Trophoblast cell (in vitro differentiated cells and primary cell): ENCODE measurements at regions not wholly inside any gene's neighbourhood (a gene's known extent, or its start where the extent isn't known, plus 50 kb on each side); places are given as distances from the start of the nearest gene placed in this dataset.
"Not testable (repeated sequence)": the region's sequence is repeated elsewhere in the genome, so short reads cannot be mapped to it uniquely, and the experiment has no call there.

Source experiments
- DNase-seq, 2 donors: peaks; one replicate each; pipeline ENCODE4 v3.0.0-alpha.2; 2016
- H2AFZ ChIP-seq: 2 replicates; pipeline ENCODE4 v1.6.1; 2013; ENCODE audit warnings: low read length, moderate library complexity, mild to moderate bottlenecking; ENCODE audit not compliant: insufficient read depth, poor library complexity
- H2AK5ac ChIP-seq: 2 replicates; pipeline ENCODE4 v1.6.1; 2013; ENCODE audit warnings: mild to moderate bottlenecking, low read length
- H2BK120ac ChIP-seq: 2 replicates; pipeline ENCODE4 v1.6.1; 2013; ENCODE audit warnings: low read length, mild to moderate bottlenecking, moderate library complexity; ENCODE audit not compliant: insufficient read depth, poor library complexity
- H2BK12ac ChIP-seq: 2 replicates; pipeline ENCODE4 v1.6.1; 2013; ENCODE audit warnings: mild to moderate bottlenecking, low read length, moderate library complexity
- H2BK5ac ChIP-seq: 2 replicates; pipeline ENCODE4 v1.6.1; 2013; ENCODE audit warnings: low read length, low read depth, moderate library complexity, mild to moderate bottlenecking; ENCODE audit not compliant: poor library complexity
- H3K14ac ChIP-seq: 2 replicates; pipeline ENCODE4 v1.6.1; 2013; ENCODE audit warnings: mild to moderate bottlenecking, low read length
- H3K18ac ChIP-seq: 2 replicates; pipeline ENCODE4 v1.6.1; 2013; ENCODE audit warnings: mild to moderate bottlenecking, low read length
- H3K23ac ChIP-seq: 2 replicates; pipeline ENCODE4 v1.6.1; 2013; ENCODE audit warnings: low read length
- H3K27ac ChIP-seq: 2 replicates; pipeline ENCODE4 v1.5.1; 2013; ENCODE audit warnings: low read depth, mild to moderate bottlenecking, inconsistent platforms, low read length, moderate library complexity
- H3K27me3 ChIP-seq: 2 replicates; pipeline ENCODE4 v1.6.1; 2013; ENCODE audit warnings: inconsistent platforms, mild to moderate bottlenecking, low read length, moderate library complexity; ENCODE audit not compliant: insufficient read depth
- H3K36me3 ChIP-seq, 2 experiments: 1 replicate in 1 of 2; 2 replicates in 1 of 2; pipeline ENCODE4 v1.6.1; 2013; ENCODE audit warnings: low read length in 2 of 2, mild to moderate bottlenecking in 2 of 2, moderate library complexity in 1 of 2; ENCODE audit not compliant: insufficient read depth in 2 of 2, control insufficient read depth in 1 of 2
- H3K4ac ChIP-seq: 2 replicates; pipeline ENCODE4 v1.6.1; 2013; ENCODE audit warnings: low read depth, mild to moderate bottlenecking, low read length, moderate library complexity
- H3K4me1 ChIP-seq, 2 experiments: 1 replicate in 1 of 2; 2 replicates in 1 of 2; pipeline ENCODE4 v1.6.1; 2013; ENCODE audit warnings: low read length in 2 of 2, mild to moderate bottlenecking in 2 of 2, moderate library complexity in 1 of 2; ENCODE audit not compliant: insufficient read depth in 2 of 2, control insufficient read depth in 1 of 2
- H3K4me2 ChIP-seq: 2 replicates; pipeline ENCODE4 v1.6.1; 2013; ENCODE audit warnings: inconsistent platforms, mild to moderate bottlenecking, low read length, moderate library complexity
- H3K4me3 ChIP-seq: 2 replicates; pipeline ENCODE4 v1.5.1; 2013; ENCODE audit warnings: mild to moderate bottlenecking, low read depth, low read length, inconsistent platforms
- H3K79me1 ChIP-seq: one replicate; pipeline ENCODE4 v1.6.1; 2013; ENCODE audit warnings: low read length
- H3K79me2 ChIP-seq: 2 replicates; pipeline ENCODE4 v1.6.1; 2013; ENCODE audit warnings: low read length, mild to moderate bottlenecking; ENCODE audit not compliant: control insufficient read depth, insufficient read depth, poor library complexity
- H3K9ac ChIP-seq: 2 replicates; pipeline ENCODE4 v1.6.1; 2013; ENCODE audit warnings: mild to moderate bottlenecking, low read length
- H3K9me3 ChIP-seq: 2 replicates; pipeline ENCODE4 v1.6.1; 2013; ENCODE audit warnings: low read depth, mild to moderate bottlenecking, control low read depth, inconsistent platforms, low read length; ENCODE audit not compliant: insufficient read depth
- H4K12ac ChIP-seq: 2 replicates; pipeline ENCODE4 v1.6.1; 2013; ENCODE audit warnings: low read depth, mild to moderate bottlenecking, low read length, moderate library complexity
- H4K8ac ChIP-seq: 2 replicates; pipeline ENCODE4 v1.6.1; 2013; ENCODE audit warnings: low read depth, mild to moderate bottlenecking, low read length, moderate library complexity
- H4K91ac ChIP-seq: one replicate; pipeline ENCODE4 v1.6.1; 2013; ENCODE audit warnings: low read depth, mild to moderate bottlenecking, low read length, moderate library complexity
- WGBS: extraction: QIAGEN DNeasy Blood & Tissue Kit; methylation state at CpG from one replicate; pipeline ENCODE4 v1.1.7; 2013; ENCODE audit warnings: missing lambda C conversion rate; ENCODE audit not compliant: insufficient read length, insufficient coverage; ENCODE audit errors: extremely low coverage; 5-methylcytosine and 5-hydroxymethylcytosine counted together

- Histone ChIP-seq H3K79me1 (no peaks in the 10 kb centered on the region), H3K18ac (no peak overlapping the region), H3K4me1 (no peaks in the 10 kb centered on the region), H3K27me3 (no peaks in the 10 kb centered on the region), H3K4me3 (no peak overlapping the region), H2AFZ (no peak overlapping the region), H2BK5ac (no peak overlapping the region), H4K12ac (no peak overlapping the region), H3K36me3 (no peaks in the 10 kb centered on the region), H4K8ac (no peak overlapping the region), H3K4me2 (no peak overlapping the region), H3K79me2 (no peaks in the 10 kb centered on the region), H3K9ac (no peak overlapping the region), H2BK120ac (no peak overlapping the region), H3K14ac (no peak overlapping the region), H4K91ac (no peak overlapping the region), H3K23ac (no peak overlapping the region), H3K27ac (no peak overlapping the region), H3K4ac (no peak overlapping the region), H3K9me3 (no peaks in the 10 kb centered on the region), H2AK5ac (no peak overlapping the region), H2BK12ac (no peak overlapping the region)
- DNase-seq, result peak in 1 of 2 donors; percentile 3
- WGBS, result no CpG with 5 or more reads among the region's 1 CpG
Measured at GRCh38 chr2:153405196-153405595, 73.4 kb downstream of the RPRM start.

GRCh38 chr2:153404792-153405191 lies 73.8 kb downstream of the RPRM start:
- Histone ChIP-seq H3K79me2 (no peaks in the 10 kb centered on the region), H3K36me3 (no peaks in the 10 kb centered on the region), H3K27me3 (no peaks in the 10 kb centered on the region), H2BK120ac (no peak overlapping the region), H3K4me1 (no peaks in the 10 kb centered on the region), H3K23ac (no peak overlapping the region), H2BK5ac (no peak overlapping the region), H3K18ac (no peak overlapping the region), H2BK12ac (no peak overlapping the region), H4K12ac (no peak overlapping the region), H3K4me2 (no peak overlapping the region), H3K9me3 (no peaks in the 10 kb centered on the region), H3K4ac (no peak overlapping the region), H4K8ac (no peak overlapping the region), H2AFZ (no peak overlapping the region), H3K9ac (no peak overlapping the region), H3K27ac (no peak overlapping the region), H3K14ac (no peak overlapping the region), H2AK5ac (no peak overlapping the region), H3K79me1 (no peaks in the 10 kb centered on the region), H4K91ac (no peak overlapping the region), H3K4me3 (no peak overlapping the region)
- no CpG with 5 or more reads among the region's 1 CpG for WGBS
- DNase-seq, result no peak

DNA sequence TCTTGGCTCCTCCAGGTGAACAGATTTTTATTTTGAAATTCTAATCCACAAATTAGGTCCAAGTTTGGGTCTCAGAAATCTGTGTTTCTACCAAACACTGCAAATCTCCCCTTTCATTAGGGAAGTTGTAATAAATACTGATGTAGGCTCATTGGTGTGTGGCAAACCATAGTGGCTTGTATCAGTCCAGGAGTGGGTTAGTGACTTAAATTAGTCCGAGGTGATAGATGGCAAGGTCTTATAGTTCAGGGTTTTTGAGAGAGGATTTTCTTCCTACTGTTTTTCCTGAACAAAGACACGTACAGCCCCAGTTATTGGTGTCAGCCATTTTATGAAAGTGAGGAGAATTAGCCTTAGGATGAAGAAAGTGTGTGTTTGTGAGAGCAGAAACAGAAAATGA lies 74.6 kb downstream of the RPRM start:
- H4K12ac ChIP-seq, result no peak overlapping the region
- no peak overlapping the region for H3K4me3 ChIP-seq
- H3K79me2 ChIP-seq, result no peaks in the 10 kb centered on the region
- H3K14ac ChIP-seq, result no peak overlapping the region
- peak overlapping the region; percentile 14 for H4K91ac ChIP-seq
- H3K27me3 ChIP-seq, result no peaks in the 10 kb centered on the region
- H4K8ac ChIP-seq, result no peak overlapping the region
- no peak overlapping the region for H3K4me2 ChIP-seq
- no CpG with 5 or more reads among the region's 2 CpGs for WGBS
- no peak overlapping the region for H2AFZ ChIP-seq
- no peaks in the 10 kb centered on the region for H3K9me3 ChIP-seq
- H3K18ac ChIP-seq, result no peak overlapping the region
- H3K27ac ChIP-seq, result no peak overlapping the region
- H3K4me1 ChIP-seq, result no peaks in the 10 kb centered on the region
- no peak overlapping the region for H3K9ac ChIP-seq
- H3K79me1 ChIP-seq, result no peaks in the 10 kb centered on the region
- H2BK120ac ChIP-seq, result no peak overlapping the region
- no peak overlapping the region for H3K4ac ChIP-seq
- no peak overlapping the region for H2BK5ac ChIP-seq
- H2AK5ac ChIP-seq, result no peak overlapping the region
- H3K23ac ChIP-seq, result no peak overlapping the region
- DNase-seq, result no peak
- H2BK12ac ChIP-seq, result no peak overlapping the region
- no peaks in the 10 kb centered on the region for H3K36me3 ChIP-seq

DNA sequence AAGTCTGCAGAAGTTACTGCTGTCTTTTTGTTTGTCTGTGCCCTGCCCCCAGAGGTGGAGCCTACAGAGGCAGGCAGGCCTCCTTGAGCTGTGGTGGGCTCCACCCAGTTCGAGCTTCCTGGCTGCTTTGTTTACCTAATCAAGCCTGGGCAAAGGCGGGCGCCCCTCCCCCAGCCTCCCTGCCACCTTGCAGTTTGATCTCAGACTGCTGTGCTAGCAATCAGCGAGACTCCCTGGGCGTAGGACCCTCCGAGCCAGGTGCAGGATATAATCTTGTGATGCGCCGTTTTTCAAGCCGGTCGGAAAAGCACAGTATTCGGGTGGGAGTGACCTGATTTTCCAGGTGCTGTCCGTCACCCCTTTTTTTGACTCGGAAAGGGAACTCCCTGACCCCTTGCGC lies 75.2 kb downstream of the RPRM start:
- H3K4me2 ChIP-seq, H3K14ac ChIP-seq, H3K9ac ChIP-seq, H2BK120ac ChIP-seq, H2AK5ac ChIP-seq, H2BK12ac ChIP-seq, H3K4me3 ChIP-seq, DNase-seq, H4K12ac ChIP-seq, H2BK5ac ChIP-seq, H3K27me3 ChIP-seq, H3K23ac ChIP-seq, H3K27ac ChIP-seq, H2AFZ ChIP-seq, H3K4me1 ChIP-seq, H3K18ac ChIP-seq, H3K9me3 ChIP-seq, H3K79me2 ChIP-seq, H3K79me1 ChIP-seq, H3K36me3 ChIP-seq, H4K8ac ChIP-seq, H3K4ac ChIP-seq: not testable (repeated sequence)
- peak overlapping the region; percentile 14 for H4K91ac ChIP-seq
- WGBS, result no CpG with 5 or more reads among the region's 14 CpGs
